ENCODE measurements at regions not wholly inside any gene's neighbourhood (a gene's known extent, or its start where the extent isn't known, plus 50 kb on each side); places are given as distances from the start of the nearest gene placed in this dataset.

DNA sequence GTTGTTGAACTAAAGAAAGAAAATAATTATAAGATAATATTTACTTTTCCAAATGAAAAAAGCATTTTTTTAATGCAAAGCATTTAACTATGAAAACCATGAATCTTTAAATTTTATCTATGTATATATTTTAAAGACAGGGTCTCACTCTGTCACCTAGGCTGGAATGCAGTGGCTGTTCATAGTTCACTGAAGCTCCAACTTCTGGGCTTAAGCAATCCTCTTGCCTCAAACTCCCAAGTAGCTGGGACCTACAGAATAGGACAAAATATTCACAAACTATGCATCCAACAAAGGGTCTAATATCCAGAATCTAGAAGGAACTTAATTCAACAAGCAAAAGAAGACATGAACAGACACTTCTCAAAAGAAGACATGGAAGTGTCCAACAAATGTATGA lies 55.9 kb upstream of the ALB start:
- Histone ChIP-seq H3K4me3 (ENCODE audit: low read depth, low read length, poor library complexity, severe bottlenecking) (no peak overlapping the region), H3K27ac (ENCODE audit: low read depth, low read length, poor library complexity, severe bottlenecking) (no peak overlapping the region), H3K27me3 (replicated peaks; ENCODE audit: insufficient read depth, low read depth, low read length, poor library complexity) (no peaks in the 10 kb centered on the region), H3K36me3 (ENCODE audit: insufficient read depth, low read length, poor library complexity, severe bottlenecking) (no peaks in the 10 kb centered on the region), H3K4me1 (ENCODE audit: insufficient read depth, low read length, poor library complexity, severe bottlenecking) (no peaks in the 10 kb centered on the region), H3K9me3 (ENCODE audit: low read depth, low read length, poor library complexity, severe bottlenecking) (no peaks in the 10 kb centered on the region)
- ChIA-PET POLR2A (ENCODE audit: low non-redundant PET) (no interaction called here), CTCF (no interaction called here)
- intact Hi-C loops (cut with micrococcal nuclease; ENCODE audit: unreplicated experiment), result no loop called here
- DNase-seq (ENCODE audit: low spot score), result no peak
- no TSS peak for BruUV-seq (replicated peaks)
- TF ChIP-seq EZH2 (IDR thresholded peaks at IDR 0.05; ENCODE audit: borderline replicate concordance, low read depth, low read length, poor library complexity, severe bottlenecking), result no peak
- TF ChIP-seq, protein P1, sequence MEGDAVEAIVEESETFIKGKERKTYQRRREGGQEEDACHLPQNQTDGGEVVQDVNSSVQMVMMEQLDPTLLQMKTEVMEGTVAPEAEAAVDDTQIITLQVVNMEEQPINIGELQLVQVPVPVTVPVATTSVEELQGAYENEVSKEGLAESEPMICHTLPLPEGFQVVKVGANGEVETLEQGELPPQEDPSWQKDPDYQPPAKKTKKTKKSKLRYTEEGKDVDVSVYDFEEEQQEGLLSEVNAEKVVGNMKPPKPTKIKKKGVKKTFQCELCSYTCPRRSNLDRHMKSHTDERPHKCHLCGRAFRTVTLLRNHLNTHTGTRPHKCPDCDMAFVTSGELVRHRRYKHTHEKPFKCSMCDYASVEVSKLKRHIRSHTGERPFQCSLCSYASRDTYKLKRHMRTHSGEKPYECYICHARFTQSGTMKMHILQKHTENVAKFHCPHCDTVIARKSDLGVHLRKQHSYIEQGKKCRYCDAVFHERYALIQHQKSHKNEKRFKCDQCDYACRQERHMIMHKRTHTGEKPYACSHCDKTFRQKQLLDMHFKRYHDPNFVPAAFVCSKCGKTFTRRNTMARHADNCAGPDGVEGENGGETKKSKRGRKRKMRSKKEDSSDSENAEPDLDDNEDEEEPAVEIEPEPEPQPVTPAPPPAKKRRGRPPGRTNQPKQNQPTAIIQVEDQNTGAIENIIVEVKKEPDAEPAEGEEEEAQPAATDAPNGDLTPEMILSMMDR (conservative IDR thresholded peaks at IDR 0.05; ENCODE audit: low read depth, low read length), result no peak

DNA sequence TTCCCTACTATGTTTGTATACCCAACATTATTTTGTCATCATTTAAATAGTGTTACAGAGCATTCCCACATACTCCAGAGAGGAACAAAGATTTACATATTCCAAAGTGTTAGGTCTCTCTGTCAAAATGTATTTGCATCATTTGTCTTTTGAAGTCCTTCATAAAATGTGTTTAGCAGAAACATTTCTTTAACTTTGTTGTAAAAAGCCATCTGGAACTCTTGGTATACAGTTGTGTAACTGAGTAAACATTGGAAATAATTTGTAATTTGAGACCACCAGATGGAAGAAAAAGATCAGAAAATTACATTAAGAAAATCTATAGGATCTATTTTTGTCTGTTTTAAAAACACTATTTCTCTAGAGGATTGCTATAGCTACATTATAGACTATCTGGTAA lies 56.6 kb upstream of the ALB start:
- intact Hi-C loops (cut with micrococcal nuclease; ENCODE audit: unreplicated experiment), result no loop called here
- DNase-seq (ENCODE audit: low spot score), result no peak
- Histone ChIP-seq H3K4me1 (ENCODE audit: insufficient read depth, low read length, poor library complexity, severe bottlenecking) (no peaks in the 10 kb centered on the region), H3K4me3 (ENCODE audit: low read depth, low read length, poor library complexity, severe bottlenecking) (no peak overlapping the region), H3K36me3 (ENCODE audit: insufficient read depth, low read length, poor library complexity, severe bottlenecking) (no peaks in the 10 kb centered on the region), H3K27ac (ENCODE audit: low read depth, low read length, poor library complexity, severe bottlenecking) (no peak overlapping the region), H3K9me3 (ENCODE audit: low read depth, low read length, poor library complexity, severe bottlenecking) (no peaks in the 10 kb centered on the region), H3K27me3 (replicated peaks; ENCODE audit: insufficient read depth, low read depth, low read length, poor library complexity) (no peaks in the 10 kb centered on the region)
- CTCF ChIA-PET, result no interaction called here
- BruUV-seq (replicated peaks), result no TSS peak
- POLR2A ChIA-PET (ENCODE audit: low non-redundant PET), result no interaction called here
- TF ChIP-seq, protein P1 (conservative IDR thresholded peaks at IDR 0.05; ENCODE audit: low read depth, low read length), result no peak
- no peak for TF ChIP-seq EZH2 (IDR thresholded peaks at IDR 0.05; ENCODE audit: borderline replicate concordance, low read depth, low read length, poor library complexity, severe bottlenecking)

DNA sequence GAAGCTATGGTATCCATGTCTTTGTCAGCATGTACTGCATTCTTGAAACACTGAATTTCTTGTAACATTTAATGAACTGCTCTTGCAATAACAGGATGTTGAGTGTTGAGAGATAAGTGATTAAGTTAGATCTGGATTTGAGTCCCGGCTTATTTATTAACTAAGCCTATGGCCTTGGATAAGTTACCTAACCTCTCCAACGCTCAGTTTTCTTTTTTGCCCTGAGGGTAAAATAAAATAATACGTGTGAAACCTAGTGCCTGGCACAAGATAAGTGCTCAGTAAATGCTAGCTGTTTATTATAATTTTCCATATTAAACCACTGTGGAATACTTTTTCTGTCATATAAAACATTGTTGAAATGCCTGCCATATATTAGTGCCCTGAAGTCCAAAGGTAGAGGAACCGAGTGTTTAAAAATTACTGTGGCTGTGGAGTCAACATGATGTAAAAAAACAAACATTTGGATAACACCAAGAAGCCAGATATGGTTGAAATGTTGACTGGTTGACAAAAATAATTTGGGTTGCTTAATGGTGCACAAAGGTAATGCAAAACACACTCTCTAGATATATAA lies 58.6 kb upstream of the ALB start:
- H3K4me1 ChIP-seq (ENCODE audit: insufficient read depth, low read length, poor library complexity, severe bottlenecking), result no peaks in the 10 kb centered on the region
- no peak for DNase-seq (ENCODE audit: low spot score)
- H3K27me3 ChIP-seq (replicated peaks; ENCODE audit: insufficient read depth, low read depth, low read length, poor library complexity), result no peaks in the 10 kb centered on the region
- H3K4me3 ChIP-seq (ENCODE audit: low read depth, low read length, poor library complexity, severe bottlenecking), result no peak overlapping the region
- CTCF ChIA-PET, result no interaction called here
- no peak overlapping the region for H3K27ac ChIP-seq (ENCODE audit: low read depth, low read length, poor library complexity, severe bottlenecking)
- H3K36me3 ChIP-seq (ENCODE audit: insufficient read depth, low read length, poor library complexity, severe bottlenecking), result no peaks in the 10 kb centered on the region
- no TSS peak for BruUV-seq (replicated peaks)
- intact Hi-C loops (cut with micrococcal nuclease; ENCODE audit: unreplicated experiment), result no loop called here
- TF ChIP-seq, protein P1 (conservative IDR thresholded peaks at IDR 0.05; ENCODE audit: low read depth, low read length), result no peak
- TF ChIP-seq EZH2 (IDR thresholded peaks at IDR 0.05; ENCODE audit: borderline replicate concordance, low read depth, low read length, poor library complexity, severe bottlenecking), result no peak
- no peaks in the 10 kb centered on the region for H3K9me3 ChIP-seq (ENCODE audit: low read depth, low read length, poor library complexity, severe bottlenecking)
- POLR2A ChIA-PET (ENCODE audit: low non-redundant PET), result no interaction called here
